Brain microvascular endothelial cell (primary cell): ENCODE measurements at regions not wholly inside any gene's neighbourhood (a gene's known extent, or its start where the extent isn't known, plus 50 kb on each side); places are given as distances from the start of the nearest gene placed in this dataset.

Experiments used
- DNase-seq: peaks from one replicate; pipeline ENCODE4 v3.0.0-alpha.2; 2020
- H3K27ac ChIP-seq: fragments of 250-450 bp; sonication (Bioruptor Pico); 2 replicates; pipeline ENCODE4 v1.5.1; 2020; ENCODE audit warnings: mild to moderate bottlenecking, moderate library complexity
- H3K27me3 ChIP-seq: fragments of 250-450 bp; sonication (Bioruptor Pico); replicated peaks from 2 replicates; pipeline ENCODE4 v1.5.1; 2020; ENCODE audit warnings: mild to moderate bottlenecking
- H3K36me3 ChIP-seq: fragments of 250-450 bp; sonication (Bioruptor Pico); replicated peaks from 2 replicates; pipeline ENCODE4 v1.5.1; 2020; ENCODE audit warnings: mild to moderate bottlenecking
- H3K4me3 ChIP-seq: 2 replicates; pipeline ENCODE4 v1.5.1; 2011; ENCODE audit warnings: low read depth, mild to moderate bottlenecking, control low read depth, low read length, moderate library complexity
- in situ Hi-C: cut with HindIII; loops from 2 replicates; pipeline ENCODE4 v1.10.0; 2017; ENCODE audit warnings: low sequenced_read_pairs, low pct_ligation_motif_present
- TF ChIP-seq, protein P1 (sequence below): IDR thresholded peaks from 2 replicates; pipeline ENCODE4 v1.5.1; 2011; ENCODE audit warnings: low read depth, mild to moderate bottlenecking, moderate library complexity, low read length, control low read depth, inconsistent platforms; ENCODE audit errors: missing control alignments

DNA sequence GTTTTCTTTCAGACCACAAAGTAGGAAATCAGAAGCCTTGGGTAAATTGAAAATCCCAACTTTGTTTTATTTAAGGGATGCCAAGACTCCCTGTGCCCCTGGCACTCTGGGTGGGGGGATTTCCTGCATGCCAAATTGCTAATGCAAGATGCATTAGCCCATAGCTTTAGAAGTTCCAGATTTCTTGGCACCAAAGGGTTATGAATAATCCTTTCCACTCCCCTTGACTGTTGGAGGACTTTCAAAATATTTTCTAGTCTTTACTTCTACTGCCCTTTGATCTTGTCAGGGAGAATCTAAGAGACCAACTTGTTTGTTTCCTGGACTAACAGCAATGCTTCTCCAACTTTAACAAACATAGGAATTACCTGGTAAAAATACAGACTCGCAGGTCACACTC is 81.8 kb upstream of the TGIF1 start:
- Histone ChIP-seq H3K27ac (peak overlapping the region; percentile 40), H3K36me3 (no peaks in the 10 kb centered on the region), H3K4me3 (no peak overlapping the region), H3K27me3 (no peaks in the 10 kb centered on the region)
- DNase-seq: peak; percentile 8
- in situ Hi-C loops: no loop called here
- TF ChIP-seq, protein P1, sequence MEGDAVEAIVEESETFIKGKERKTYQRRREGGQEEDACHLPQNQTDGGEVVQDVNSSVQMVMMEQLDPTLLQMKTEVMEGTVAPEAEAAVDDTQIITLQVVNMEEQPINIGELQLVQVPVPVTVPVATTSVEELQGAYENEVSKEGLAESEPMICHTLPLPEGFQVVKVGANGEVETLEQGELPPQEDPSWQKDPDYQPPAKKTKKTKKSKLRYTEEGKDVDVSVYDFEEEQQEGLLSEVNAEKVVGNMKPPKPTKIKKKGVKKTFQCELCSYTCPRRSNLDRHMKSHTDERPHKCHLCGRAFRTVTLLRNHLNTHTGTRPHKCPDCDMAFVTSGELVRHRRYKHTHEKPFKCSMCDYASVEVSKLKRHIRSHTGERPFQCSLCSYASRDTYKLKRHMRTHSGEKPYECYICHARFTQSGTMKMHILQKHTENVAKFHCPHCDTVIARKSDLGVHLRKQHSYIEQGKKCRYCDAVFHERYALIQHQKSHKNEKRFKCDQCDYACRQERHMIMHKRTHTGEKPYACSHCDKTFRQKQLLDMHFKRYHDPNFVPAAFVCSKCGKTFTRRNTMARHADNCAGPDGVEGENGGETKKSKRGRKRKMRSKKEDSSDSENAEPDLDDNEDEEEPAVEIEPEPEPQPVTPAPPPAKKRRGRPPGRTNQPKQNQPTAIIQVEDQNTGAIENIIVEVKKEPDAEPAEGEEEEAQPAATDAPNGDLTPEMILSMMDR: no peak

DNA sequence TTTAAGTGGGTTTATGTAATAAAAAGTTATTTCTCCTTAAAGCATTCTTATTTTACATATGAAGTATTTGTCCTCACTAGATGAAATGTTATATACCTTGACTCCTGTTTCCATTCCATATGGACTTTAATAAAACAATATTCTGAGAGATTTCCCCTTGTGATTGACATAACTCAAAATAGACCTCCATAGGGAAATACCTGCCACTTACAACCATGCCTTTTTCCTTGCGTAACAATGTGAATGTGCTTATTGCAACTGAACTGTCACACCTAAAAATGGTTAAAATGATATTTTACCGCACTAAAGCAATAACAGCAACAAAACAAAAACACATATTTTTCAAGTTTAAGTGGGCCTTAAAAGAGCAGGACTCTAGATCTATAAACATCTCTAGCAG is 70.3 kb upstream of the TGIF1 start:
- in situ Hi-C loops: no loop called here
- TF ChIP-seq, protein P1: no peak
- H3K27ac ChIP-seq: no peak overlapping the region
- no peaks in the 10 kb centered on the region for H3K27me3 ChIP-seq
- no peaks in the 10 kb centered on the region for H3K36me3 ChIP-seq
- DNase-seq: no peak
- H3K4me3 ChIP-seq: no peak overlapping the region

DNA sequence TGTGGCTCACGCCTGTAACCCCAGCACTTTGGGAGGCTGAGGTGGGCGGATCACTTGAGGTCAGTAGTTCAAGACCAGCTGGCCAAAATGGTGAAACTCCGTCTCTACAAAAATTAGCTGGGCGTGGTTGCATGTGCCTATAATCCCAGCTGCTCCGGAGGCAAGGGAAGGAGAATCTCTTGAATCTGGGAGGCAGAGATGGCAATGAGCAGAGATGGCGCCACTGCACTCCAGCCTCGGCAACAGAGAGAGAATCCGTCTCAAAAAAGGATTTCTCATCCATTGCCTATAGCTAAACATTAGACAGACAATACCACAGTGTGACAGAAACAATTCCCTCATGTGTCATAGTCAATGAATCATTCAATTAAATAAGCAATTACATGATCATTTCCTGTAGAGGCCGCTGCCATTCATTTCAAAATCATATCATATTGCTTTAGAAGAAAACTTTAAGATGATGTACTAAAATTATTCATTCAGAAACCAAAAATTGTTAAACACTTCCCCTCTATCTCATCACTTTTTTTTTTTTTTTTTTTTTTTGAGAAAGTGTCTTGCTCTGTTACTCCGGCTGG is 69.5 kb upstream of the TGIF1 start:
- no peak overlapping the region for H3K4me3 ChIP-seq
- no peaks in the 10 kb centered on the region for H3K27me3 ChIP-seq
- peak overlapping the region; percentile 2 for H3K27ac ChIP-seq
- in situ Hi-C loops: no loop called here
- no peaks in the 10 kb centered on the region for H3K36me3 ChIP-seq
- TF ChIP-seq, protein P1: peak; percentile 51
- peak; percentile 7 for DNase-seq

DNA sequence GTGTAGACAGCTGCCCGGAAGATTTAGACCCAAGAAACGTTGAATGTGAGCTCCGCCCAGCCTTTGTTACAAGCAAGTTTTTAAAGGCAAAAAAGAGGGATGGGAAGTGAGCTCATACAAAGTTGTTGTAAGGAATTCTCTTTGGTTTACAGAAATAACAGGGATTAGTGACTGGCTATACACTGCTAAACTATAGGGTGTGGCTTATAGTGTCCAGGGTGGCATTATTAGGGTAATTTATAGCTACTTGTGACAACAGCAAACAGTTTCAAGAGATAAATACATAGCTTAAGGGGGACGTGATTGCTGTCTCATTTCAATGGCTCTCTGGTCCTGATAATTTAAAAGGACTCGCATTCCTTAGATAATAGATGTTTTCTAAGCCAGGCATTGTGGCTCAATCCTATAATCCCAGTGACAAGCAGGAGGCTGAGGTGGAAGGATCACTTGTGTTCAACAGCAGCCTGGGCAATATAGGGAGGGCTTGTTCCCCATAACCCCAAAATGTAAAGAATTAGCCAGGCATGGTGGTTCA is 66.5 kb upstream of the TGIF1 start:
- TF ChIP-seq, protein P1: no peak
- DNase-seq: no peak
- H3K36me3 ChIP-seq: no peaks in the 10 kb centered on the region
- H3K27ac ChIP-seq: no peak overlapping the region
- H3K27me3 ChIP-seq: no peaks in the 10 kb centered on the region
- H3K4me3 ChIP-seq: no peak overlapping the region
- in situ Hi-C loops: no loop called here

DNA sequence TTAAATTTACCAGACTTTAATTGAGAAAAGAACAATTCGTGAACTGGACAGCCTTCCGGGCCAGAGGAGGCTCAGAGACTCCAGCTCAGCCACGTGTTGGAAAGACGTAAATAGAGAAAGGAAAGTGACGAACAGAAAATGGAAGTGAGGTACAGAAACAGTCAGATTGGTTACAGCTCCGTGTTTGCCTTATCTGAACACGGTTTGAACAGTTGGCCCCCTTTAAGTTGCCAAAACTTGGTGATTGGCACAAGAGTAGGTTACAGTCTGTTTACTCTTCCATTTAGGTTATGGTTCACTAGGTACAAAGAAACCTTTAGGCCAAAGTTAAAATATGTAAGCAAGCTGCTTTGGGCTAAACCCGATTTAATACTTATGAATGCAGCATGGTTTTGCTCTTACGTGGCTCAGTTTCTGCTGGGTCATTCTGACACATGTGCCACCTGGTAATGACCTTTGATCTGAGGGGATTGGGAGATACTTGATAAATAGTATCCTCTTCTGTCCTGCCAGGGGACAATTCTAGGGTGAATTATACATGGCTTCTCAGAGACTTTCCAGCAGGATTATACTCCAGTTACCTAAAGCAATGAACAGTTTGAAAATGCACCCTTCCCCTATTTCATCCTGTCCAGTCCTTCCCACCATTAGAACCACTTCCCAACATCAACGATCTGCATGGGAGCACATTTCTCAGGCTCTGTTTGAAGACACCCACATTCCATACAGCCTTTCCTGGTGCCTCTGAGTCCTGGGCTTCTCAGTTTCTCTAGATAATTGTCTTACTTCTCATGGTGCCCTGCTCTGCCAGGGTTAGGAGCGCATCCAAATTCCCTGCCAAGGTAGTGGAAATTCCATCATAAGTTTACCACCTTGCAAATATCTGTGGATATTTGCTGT is 65.1 kb upstream of the TGIF1 start:
- no peak for DNase-seq
- Histone ChIP-seq H3K27me3 (no peaks in the 10 kb centered on the region), H3K36me3 (no peaks in the 10 kb centered on the region), H3K4me3 (no peak overlapping the region), H3K27ac (no peak overlapping the region)
- TF ChIP-seq, protein P1: no peak
- in situ Hi-C loops: no loop called here
